Osteoblast (primary cell): ENCODE measurements at regions not wholly inside any gene's neighbourhood (a gene's known extent, or its start where the extent isn't known, plus 50 kb on each side); places are given as distances from the start of the nearest gene placed in this dataset.

Source experiments
- DNase-seq: peaks from one replicate; pipeline ENCODE4 v3.0.0; 2011; ENCODE audit warnings: low spot score, mixed read lengths; ENCODE audit not compliant: insufficient read length; ENCODE audit errors: missing footprints
- H2AFZ ChIP-seq: 2 replicates; pipeline ENCODE4 v1.6.0; 2011; ENCODE audit warnings: mild to moderate bottlenecking, low read length
- H3K27ac ChIP-seq: 2 replicates; pipeline ENCODE4 v1.5.1; 2011; ENCODE audit warnings: mild to moderate bottlenecking, low read depth, low read length, moderate library complexity
- H3K27me3 ChIP-seq: 2 replicates; pipeline ENCODE4 v1.6.0; 2012; ENCODE audit warnings: mild to moderate bottlenecking, control low read depth, inconsistent platforms, low read length, moderate library complexity; ENCODE audit not compliant: insufficient read depth
- H3K36me3 ChIP-seq: 2 replicates; pipeline ENCODE4 v1.5.1; 2011; ENCODE audit warnings: mild to moderate bottlenecking, low read length, control low read depth, moderate library complexity; ENCODE audit not compliant: insufficient read depth
- H3K4me1 ChIP-seq: 2 replicates; pipeline ENCODE4 v1.5.1; 2011; ENCODE audit warnings: mild to moderate bottlenecking, low read length, control low read depth, moderate library complexity; ENCODE audit not compliant: insufficient read depth
- H3K4me2 ChIP-seq: 2 replicates; pipeline ENCODE4 v1.6.0; 2011; ENCODE audit warnings: mild to moderate bottlenecking, low read length; ENCODE audit not compliant: insufficient read depth
- H3K4me3 ChIP-seq: fragments of 200-600 bp; sonication (generic); 3 replicates; pipeline ENCODE4 v1.5.1; 2012; ENCODE audit warnings: mild to moderate bottlenecking, low read length, inconsistent platforms; ENCODE audit not compliant: insufficient read depth
- H3K79me2 ChIP-seq: 2 replicates; pipeline ENCODE4 v1.6.0; 2012; ENCODE audit warnings: mild to moderate bottlenecking, low read length, control low read depth, inconsistent platforms; ENCODE audit not compliant: insufficient read depth
- H3K9me3 ChIP-seq: 2 replicates; pipeline ENCODE4 v1.5.1; 2011; ENCODE audit warnings: low read depth, low read length, control low read depth
- H4K20me1 ChIP-seq: 2 replicates; pipeline ENCODE4 v1.6.0; 2012; ENCODE audit warnings: mild to moderate bottlenecking, low read length, control low read depth; ENCODE audit not compliant: insufficient read depth
- CTCF ChIP-seq: IDR thresholded peaks from 2 replicates; pipeline ENCODE4 v1.5.1; 2011; ENCODE audit warnings: mild to moderate bottlenecking, low read depth, low read length, moderate library complexity; ENCODE audit errors: extremely low read depth

DNA sequence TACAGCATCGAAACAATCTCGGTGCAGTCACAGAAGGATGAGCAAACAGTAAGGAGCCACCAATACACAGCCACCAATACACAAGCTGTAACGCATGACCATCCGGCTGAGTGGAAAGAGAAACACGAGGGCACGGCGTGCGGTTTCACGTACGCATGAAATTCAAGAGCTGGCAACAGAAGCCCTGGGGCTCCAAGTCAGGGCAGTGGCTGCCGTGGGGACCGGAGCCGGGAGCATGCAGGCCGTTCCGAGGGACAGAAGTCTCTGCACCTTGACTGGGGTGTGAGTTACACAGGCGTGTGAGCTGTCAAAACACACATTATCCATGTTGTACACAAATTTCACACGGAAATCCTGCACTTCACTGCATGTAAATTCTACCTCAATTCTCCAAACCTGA, 50.6 kb upstream of the METRNL start:
- H3K4me2 ChIP-seq: no peak overlapping the region
- TF ChIP-seq CTCF: no peak
- no peaks in the 10 kb centered on the region for H3K79me2 ChIP-seq
- H2AFZ ChIP-seq: no peak overlapping the region
- H4K20me1 ChIP-seq: no peaks in the 10 kb centered on the region
- peaks cover 3% of the 10 kb centered on the region for H3K36me3 ChIP-seq
- no peaks in the 10 kb centered on the region for H3K4me1 ChIP-seq
- DNase-seq: no peak
- no peak overlapping the region for H3K27ac ChIP-seq
- H3K27me3 ChIP-seq: no peaks in the 10 kb centered on the region
- H3K9me3 ChIP-seq: no peaks in the 10 kb centered on the region
- H3K4me3 ChIP-seq: no peak overlapping the region

DNA sequence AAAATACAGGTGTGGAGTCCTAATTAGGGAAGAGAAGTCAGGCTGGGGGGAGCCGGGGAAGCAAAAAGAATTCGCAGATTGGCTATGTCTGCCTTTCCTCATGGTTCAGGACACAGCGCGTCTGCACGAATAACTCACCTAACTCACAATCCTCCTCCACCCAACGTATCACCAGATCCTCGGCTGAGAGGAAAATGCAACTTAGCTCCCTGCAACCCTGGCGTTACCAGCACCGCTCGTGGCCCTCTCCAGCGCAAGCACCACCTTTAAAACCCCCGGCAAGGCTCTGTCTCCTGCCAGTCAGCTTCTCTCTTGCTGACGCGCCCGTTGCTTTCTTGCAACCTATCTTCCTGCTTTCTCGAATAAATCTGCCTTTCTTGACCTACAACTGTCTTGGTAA, 49.8 kb upstream of the METRNL start:
- Histone ChIP-seq H3K4me3 (no peak overlapping the region), H4K20me1 (no peaks in the 10 kb centered on the region), H3K9me3 (no peaks in the 10 kb centered on the region), H3K4me2 (no peak overlapping the region), H3K27ac (no peak overlapping the region), H3K79me2 (no peaks in the 10 kb centered on the region), H2AFZ (no peak overlapping the region), H3K4me1 (no peaks in the 10 kb centered on the region), H3K27me3 (no peaks in the 10 kb centered on the region), H3K36me3 (peaks cover 3% of the 10 kb centered on the region)
- DNase-seq: no peak
- no peak for TF ChIP-seq CTCF
